HL-60 (cell line): ENCODE measurements at regions not wholly inside any gene's neighbourhood (a gene's known extent, or its start where the extent isn't known, plus 50 kb on each side); places are given as distances from the start of the nearest gene placed in this dataset.

Experiments used
- CTCF ChIP-seq: IDR thresholded peaks from one replicate; pipeline ENCODE4 v1.5.1; 2011; ENCODE audit warnings: low read length, control low read depth, inconsistent platforms; ENCODE audit not compliant: insufficient read depth
- REST ChIP-seq: IDR thresholded peaks from 2 replicates; pipeline ENCODE4 v1.6.1; 2012; ENCODE audit warnings: low read depth; ENCODE audit not compliant: insufficient replicate concordance

GRCh38 chr3:20400686-20401085, 214.7 kb upstream of the SGO1 start:
- no peak for TF ChIP-seq CTCF
- TF ChIP-seq REST = no peak
